ENCODE measurements at regions not wholly inside any gene's neighbourhood (a gene's known extent, or its start where the extent isn't known, plus 50 kb on each side); places are given as distances from the start of the nearest gene placed in this dataset.
A peak's percentile ranks its signal among the peaks of the same experiment; 100 is the strongest.

- no peak for DNase-seq
These were observed 188.4 kb downstream of the ABCC12 start for GRCh38 chr16:47967374-47967773.

GRCh38 chr16:47966325-47966724, 189.5 kb downstream of the ABCC12 start:
- no peak for DNase-seq

- DNase-seq, result no peak
These were observed 190.4 kb downstream of the ABCC12 start for GRCh38 chr16:47965439-47965838.

- DNase-seq, result no peak
These were observed 197.1 kb downstream of the ABCC12 start for GRCh38 chr16:47958726-47959125.

- no peak for DNase-seq
These were observed 198.9 kb downstream of the ABCC12 start for GRCh38 chr16:47956916-47957315.

- no peak for DNase-seq
These were observed 206.1 kb downstream of the ABCC12 start for GRCh38 chr16:47949714-47950113.

- DNase-seq, result no peak
These were observed 206.5 kb downstream of the ABCC12 start for GRCh38 chr16:47949276-47949675.

GRCh38 chr16:47947723-47948122, 208.1 kb downstream of the ABCC12 start:
- no peak for DNase-seq

- DNase-seq, result no peak
These were observed 209.7 kb downstream of the ABCC12 start for GRCh38 chr16:47946092-47946491.

GRCh38 chr16:47944589-47944988, 211.2 kb downstream of the ABCC12 start:
- no peak for DNase-seq

GRCh38 chr16:47943235-47943634, 212.6 kb downstream of the ABCC12 start:
- DNase-seq, result no peak

GRCh38 chr16:47940466-47940865, 215.3 kb downstream of the ABCC12 start:
- no peak for DNase-seq

- DNase-seq, result peak; percentile 41 to 70
These were observed 216.1 kb downstream of the ABCC12 start for GRCh38 chr16:47939680-47940079.

- no peak for DNase-seq
These were observed 217.5 kb downstream of the ABCC12 start for GRCh38 chr16:47938272-47938671.

GRCh38 chr16:47928008-47928407, 227.8 kb downstream of the ABCC12 start:
- DNase-seq, result peak in 1 of 2 experiments; percentile 5

GRCh38 chr16:47927330-47927729, 228.5 kb downstream of the ABCC12 start:
- no peak for DNase-seq

- no peak for DNase-seq
These were observed 229.9 kb downstream of the ABCC12 start for GRCh38 chr16:47925811-47926460.

GRCh38 chr16:47924950-47925349, 230.8 kb downstream of the ABCC12 start:
- no peak for DNase-seq

GRCh38 chr16:47921535-47921934, 234.3 kb downstream of the ABCC12 start:
- no peak for DNase-seq

GRCh38 chr16:47920709-47921108, 235.1 kb downstream of the ABCC12 start:
- peak; percentile 59 to 64 for DNase-seq

- no peak for DNase-seq
These were observed 238.7 kb downstream of the ABCC12 start for GRCh38 chr16:47917118-47917517.

GRCh38 chr16:47916266-47916665, 239.5 kb downstream of the ABCC12 start:
- DNase-seq, result no peak

GRCh38 chr16:47907109-47907508, 248.7 kb downstream of the ABCC12 start:
- DNase-seq, result no peak

GRCh38 chr16:47905771-47906170, 250.0 kb downstream of the ABCC12 start:
- DNase-seq, result no peak

GRCh38 chr16:47904691-47905090, 251.1 kb downstream of the ABCC12 start:
- no peak for DNase-seq
